HG02588 (cell line): ENCODE measurements at regions not wholly inside any gene's neighbourhood (a gene's known extent, or its start where the extent isn't known, plus 50 kb on each side); places are given as distances from the start of the nearest gene placed in this dataset.

Experiments
- ATAC-seq: cut with Tn5 transposase; IDR thresholded peaks from one replicate; pipeline ENCODE4 v1.9.1; 2021; ENCODE audit warnings: mild to moderate bottlenecking, moderate library complexity; ENCODE audit not compliant: unreplicated experiment

GRCh38 chr2:221205103-221205673 is 366.9 kb downstream of the EPHA4 start:
- ATAC-seq: no peak

GRCh38 chr2:221210686-221211085 is 361.4 kb downstream of the EPHA4 start:
- no peak for ATAC-seq

GRCh38 chr2:221211653-221212052 is 360.5 kb downstream of the EPHA4 start:
- ATAC-seq: no peak

- ATAC-seq: no peak
Measured at GRCh38 chr2:221212105-221212504, 360.0 kb downstream of the EPHA4 start.

GRCh38 chr2:221215487-221215886 is 356.6 kb downstream of the EPHA4 start:
- ATAC-seq: no peak

GRCh38 chr2:221216636-221217035 is 355.5 kb downstream of the EPHA4 start:
- no peak for ATAC-seq

- ATAC-seq: no peak
Measured at GRCh38 chr2:221225752-221226151, 346.4 kb downstream of the EPHA4 start.

GRCh38 chr2:221228214-221228769 is 343.8 kb downstream of the EPHA4 start:
- ATAC-seq: no peak

- ATAC-seq: no peak
Measured at GRCh38 chr2:221229099-221229498, 343.0 kb downstream of the EPHA4 start.

- no peak for ATAC-seq
Measured at GRCh38 chr2:221231511-221231910, 340.6 kb downstream of the EPHA4 start.

GRCh38 chr2:221235941-221236340 is 336.2 kb downstream of the EPHA4 start:
- ATAC-seq: no peak

GRCh38 chr2:221241072-221241471 is 331.0 kb downstream of the EPHA4 start:
- no peak for ATAC-seq

GRCh38 chr2:221243771-221244170 is 328.3 kb downstream of the EPHA4 start:
- ATAC-seq: no peak

- ATAC-seq: no peak
Measured at GRCh38 chr2:221245045-221245444, 327.1 kb downstream of the EPHA4 start.

GRCh38 chr2:221245772-221246171 is 326.3 kb downstream of the EPHA4 start:
- no peak for ATAC-seq

GRCh38 chr2:221254299-221254698 is 317.8 kb downstream of the EPHA4 start:
- no peak for ATAC-seq

GRCh38 chr2:221255862-221256261 is 316.2 kb downstream of the EPHA4 start:
- ATAC-seq: no peak

GRCh38 chr2:221258464-221258863 is 313.6 kb downstream of the EPHA4 start:
- ATAC-seq: no peak

- ATAC-seq: no peak
Measured at GRCh38 chr2:221262651-221263050, 309.5 kb downstream of the EPHA4 start.

- ATAC-seq: no peak
Measured at GRCh38 chr2:221263573-221263972, 308.5 kb downstream of the EPHA4 start.

- no peak for ATAC-seq
Measured at GRCh38 chr2:221264318-221264717, 307.8 kb downstream of the EPHA4 start.

GRCh38 chr2:221267773-221268425 is 304.2 kb downstream of the EPHA4 start:
- no peak for ATAC-seq

GRCh38 chr2:221268631-221269030 is 303.5 kb downstream of the EPHA4 start:
- ATAC-seq: no peak
